ENCODE measurements at regions not wholly inside any gene's neighbourhood (a gene's known extent, or its start where the extent isn't known, plus 50 kb on each side); places are given as distances from the start of the nearest gene placed in this dataset.

- no peak for TF ChIP-seq CTCF (IDR thresholded peaks at IDR 0.05; ENCODE audit: control insufficient read depth, insufficient read depth, low read depth, low read length, missing control alignments)
- H3K4me3 ChIP-seq (ENCODE audit: control insufficient read depth, low read depth, low read length): no peak overlapping the region
- DNase-seq (ENCODE audit: low read depth): no peak
Measured at GRCh38 chr10:112883360-112884178, 66.5 kb upstream of the TCF7L2 start.

- DNase-seq (ENCODE audit: low read depth): no peak
- no peak for TF ChIP-seq CTCF (IDR thresholded peaks at IDR 0.05; ENCODE audit: control insufficient read depth, insufficient read depth, low read depth, low read length, missing control alignments)
- no peak overlapping the region for H3K4me3 ChIP-seq (ENCODE audit: control insufficient read depth, low read depth, low read length)
Measured at GRCh38 chr10:112884179-112884504, 65.9 kb upstream of the TCF7L2 start.

- no peak for DNase-seq (ENCODE audit: low read depth)
- no peak for TF ChIP-seq CTCF (IDR thresholded peaks at IDR 0.05; ENCODE audit: control insufficient read depth, insufficient read depth, low read depth, low read length, missing control alignments)
- no peak overlapping the region for H3K4me3 ChIP-seq (ENCODE audit: control insufficient read depth, low read depth, low read length)
Measured at GRCh38 chr10:112886463-112886862, 63.6 kb upstream of the TCF7L2 start.

- TF ChIP-seq CTCF (IDR thresholded peaks at IDR 0.05; ENCODE audit: control insufficient read depth, insufficient read depth, low read depth, low read length, missing control alignments): no peak
- DNase-seq (ENCODE audit: low read depth): no peak
- H3K4me3 ChIP-seq (ENCODE audit: control insufficient read depth, low read depth, low read length): no peak overlapping the region
Measured at GRCh38 chr10:112887968-112888367, 62.1 kb upstream of the TCF7L2 start.

GRCh38 chr10:112895292-112895691 is 54.8 kb upstream of the TCF7L2 start:
- H3K4me3 ChIP-seq (ENCODE audit: control insufficient read depth, low read depth, low read length): no peak overlapping the region
- no peak for TF ChIP-seq CTCF (IDR thresholded peaks at IDR 0.05; ENCODE audit: control insufficient read depth, insufficient read depth, low read depth, low read length, missing control alignments)
- DNase-seq (ENCODE audit: low read depth): no peak

GRCh38 chr10:112896273-112896672 is 53.8 kb upstream of the TCF7L2 start:
- no peak for DNase-seq (ENCODE audit: low read depth)
- TF ChIP-seq CTCF (IDR thresholded peaks at IDR 0.05; ENCODE audit: control insufficient read depth, insufficient read depth, low read depth, low read length, missing control alignments): no peak

More at GRCh38 chr10:112896273-112896672, 53.8 kb upstream of the TCF7L2 start:
- no peak overlapping the region for H3K4me3 ChIP-seq (ENCODE audit: control insufficient read depth, low read depth, low read length)
